Suprapubic skin (tissue), 3 donors: ENCODE measurements at regions not wholly inside any gene's neighbourhood (a gene's known extent, or its start where the extent isn't known, plus 50 kb on each side); places are given as distances from the start of the nearest gene placed in this dataset.

ENCODE experiments used
- CTCF ChIP-seq, 2 donors: fragments of 200-600 bp in 1 of 2; fragments of 450-650 bp in 1 of 2; sonication (generic) in 1 of 2; IDR thresholded peaks; one replicate each; pipeline ENCODE4 v1.5.1; 2016 to 2019; ENCODE audit warnings: antibody characterized with exemption in 2 of 2, mild to moderate bottlenecking in 1 of 2, moderate library complexity in 1 of 2
- EP300 ChIP-seq: sonication (generic); formaldehyde crosslinking; IDR thresholded peaks from one replicate; pipeline ENCODE4 v1.6.1; 2017; ENCODE audit warnings: antibody characterized with exemption

GRCh38 chr6:40932366-40932765 is 106.7 kb downstream of the UNC5CL start:
- TF ChIP-seq CTCF (IDR thresholded peaks at IDR 0.05) (no peak), EP300 (no peak)
